ENCODE measurements at regions not wholly inside any gene's neighbourhood (a gene's known extent, or its start where the extent isn't known, plus 50 kb on each side); places are given as distances from the start of the nearest gene placed in this dataset.

GRCh38 chr1:119285482-119285881, 83.1 kb upstream of the HAO2 start:
- Histone ChIP-seq H3K27ac (no peak overlapping the region), H3K27me3 (no peaks in the 10 kb centered on the region), H3K4me1 (no peaks in the 10 kb centered on the region), H3K36me3 (no peaks in the 10 kb centered on the region), H3K9me3 (no peaks in the 10 kb centered on the region), H3K4me3 (no peak overlapping the region)
- DNase-seq, result no peak
- ATAC-seq, result peak in 1 of 4 donors; percentile 46
- intact Hi-C loops (cut with DNase I), result loop anchor here in 3 of 10 donors (5.0 to 10.0 kb wide), 3 partner anchors 79 to 87 kb away; partner anchors contain the start of gene HAO2 (in 2 of the 3)
- WGBS, 4 donors, result 71 to 80% (median 78%) methylated on average over 2 of the region's 2 CpGs
- TF ChIP-seq POLR2A (IDR thresholded peaks at IDR 0.05) (no peak), CTCF (IDR thresholded peaks at IDR 0.05) (no peak)

DNA sequence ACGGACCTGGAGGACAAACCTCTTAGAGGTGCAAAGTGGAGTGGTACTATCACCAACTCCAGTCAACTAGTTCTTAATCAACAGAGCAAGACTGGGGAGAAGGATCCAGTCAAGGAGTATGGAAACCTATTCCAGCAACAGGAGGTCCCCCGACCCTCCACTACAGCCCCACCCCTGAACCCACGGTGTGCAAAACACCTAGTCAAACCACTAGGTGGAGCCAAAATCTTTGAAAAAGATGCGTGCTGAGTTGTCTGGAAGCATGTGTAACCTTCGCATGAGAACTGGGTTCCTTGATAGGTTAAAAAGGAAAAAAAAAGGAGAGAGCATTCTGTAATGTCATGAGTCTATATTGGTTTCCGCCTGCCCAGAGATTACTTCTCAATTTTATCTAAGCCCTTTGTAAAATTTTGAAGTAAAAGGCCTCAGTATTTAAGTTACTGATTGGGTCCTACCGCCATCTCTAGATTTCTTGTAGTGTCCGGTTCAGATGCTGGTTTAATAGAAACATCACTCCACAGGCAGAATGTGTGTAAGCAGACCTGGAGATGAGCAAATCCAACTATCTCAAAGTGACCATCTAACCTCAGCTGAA, 81.9 kb upstream of the HAO2 start:
- ATAC-seq, result peak in 1 of 4 donors; percentile 16
- WGBS, 4 donors, result 42 to 52% (median 45%) methylated on average over 8 of the region's 8 CpGs
- intact Hi-C loops (cut with DNase I), result loop anchor here in 5 of 10 donors (2.0 to 10.0 kb wide), 4 partner anchors 78 to 86 kb away; partner anchors contain the start of gene HAO2 (in 2 of the 5)
- H3K27ac ChIP-seq, result no peak overlapping the region
- no peaks in the 10 kb centered on the region for H3K4me1 ChIP-seq
- no peak overlapping the region for H3K4me3 ChIP-seq
- no peak for DNase-seq
- H3K36me3 ChIP-seq, result no peaks in the 10 kb centered on the region
- TF ChIP-seq CTCF (IDR thresholded peaks at IDR 0.05) (peak in 9 of 12 donors; percentile 19 to 50 (median 37)), POLR2A (IDR thresholded peaks at IDR 0.05) (no peak)
- H3K9me3 ChIP-seq, result no peaks in the 10 kb centered on the region
- H3K27me3 ChIP-seq, result no peaks in the 10 kb centered on the region

- no peak overlapping the region for H3K4me3 ChIP-seq
- WGBS, 4 donors, result 37 to 45% (median 41%) methylated on average over 3 of the region's 3 CpGs
- no peaks in the 10 kb centered on the region for H3K9me3 ChIP-seq
- H3K27ac ChIP-seq, result no peak overlapping the region
- ATAC-seq (no peak), DNase-seq (no peak)
- H3K27me3 ChIP-seq, result no peaks in the 10 kb centered on the region
- no peaks in the 10 kb centered on the region for H3K36me3 ChIP-seq
- intact Hi-C loops (cut with DNase I), result loop anchor here in 3 of 10 donors (5.0 to 10.0 kb wide), 3 partner anchors 76 to 84 kb away; partner anchors contain the start of gene HAO2 (in 2 of the 3)
- H3K4me1 ChIP-seq, result no peaks in the 10 kb centered on the region
- TF ChIP-seq POLR2A (IDR thresholded peaks at IDR 0.05) (no peak), CTCF (IDR thresholded peaks at IDR 0.05) (no peak)
Measured at GRCh38 chr1:119288751-119289150, 79.8 kb upstream of the HAO2 start.

DNA sequence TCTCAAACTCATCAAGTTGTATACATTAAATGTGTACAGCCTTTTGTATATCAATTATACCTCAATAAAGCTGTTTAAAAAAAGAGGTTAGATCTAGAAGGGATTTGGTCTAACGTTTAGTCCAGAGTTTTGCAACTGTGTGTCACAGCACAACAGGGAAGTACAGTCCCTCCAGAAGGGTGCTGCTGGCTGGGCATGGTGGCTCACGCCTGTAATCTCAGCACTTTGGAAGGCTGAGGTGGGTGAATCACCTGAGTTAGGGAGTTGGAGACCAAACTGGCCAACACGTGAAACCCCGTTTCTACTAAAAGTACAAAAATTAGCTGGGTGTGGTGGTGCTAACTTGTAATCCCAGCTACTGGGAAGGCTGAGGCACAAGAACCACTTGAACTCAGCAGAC, 78.3 kb upstream of the HAO2 start:
- no peak for DNase-seq
- H3K4me1 ChIP-seq, result no peaks in the 10 kb centered on the region
- H3K27ac ChIP-seq, result no peak overlapping the region
- no peaks in the 10 kb centered on the region for H3K9me3 ChIP-seq
- no peak for ATAC-seq
- H3K27me3 ChIP-seq, result no peaks in the 10 kb centered on the region
- H3K36me3 ChIP-seq, result no peaks in the 10 kb centered on the region
- intact Hi-C loops (cut with DNase I), result no loop called here
- H3K4me3 ChIP-seq, result no peak overlapping the region
- TF ChIP-seq POLR2A (IDR thresholded peaks at IDR 0.05), result no peak
- TF ChIP-seq CTCF (IDR thresholded peaks at IDR 0.05), result no peak
- WGBS, 4 donors, result 71 to 87% (median 80%) methylated on average over 4 of the region's 4 CpGs
